SKM-1 treated with dmso at 0.1 percent for 144 hours (cell line): ENCODE measurements at regions not wholly inside any gene's neighbourhood (a gene's known extent, or its start where the extent isn't known, plus 50 kb on each side); places are given as distances from the start of the nearest gene placed in this dataset.

Source experiments
- DNase-seq: peaks from one replicate; lab custom pipeline; 2025; ENCODE audit not compliant: unreplicated experiment; lab: John Stamatoyannopoulos, UW

GRCh38 chr6:82072751-82073150, 174.8 kb downstream of the IBTK start:
- no peak for DNase-seq

DNA sequence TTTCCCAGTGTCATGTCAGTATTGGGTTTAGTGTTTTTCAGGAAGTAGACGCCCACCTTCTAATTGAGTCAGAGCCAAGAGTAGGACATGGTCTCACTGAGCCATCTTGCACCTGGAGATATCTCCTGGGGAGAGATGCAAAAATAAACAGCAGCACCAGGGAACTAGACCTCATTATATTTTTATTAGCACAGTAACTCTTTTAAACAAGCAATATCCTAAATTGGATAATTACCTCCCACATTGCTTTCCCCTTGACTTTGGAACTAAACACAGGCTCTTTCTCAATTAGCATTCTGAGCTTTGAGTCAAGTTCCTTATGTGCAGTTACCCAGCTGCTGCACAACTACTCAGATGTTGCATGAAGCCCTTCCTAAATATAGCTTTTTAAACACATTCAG, 175.4 kb downstream of the IBTK start:
- no peak for DNase-seq

DNA sequence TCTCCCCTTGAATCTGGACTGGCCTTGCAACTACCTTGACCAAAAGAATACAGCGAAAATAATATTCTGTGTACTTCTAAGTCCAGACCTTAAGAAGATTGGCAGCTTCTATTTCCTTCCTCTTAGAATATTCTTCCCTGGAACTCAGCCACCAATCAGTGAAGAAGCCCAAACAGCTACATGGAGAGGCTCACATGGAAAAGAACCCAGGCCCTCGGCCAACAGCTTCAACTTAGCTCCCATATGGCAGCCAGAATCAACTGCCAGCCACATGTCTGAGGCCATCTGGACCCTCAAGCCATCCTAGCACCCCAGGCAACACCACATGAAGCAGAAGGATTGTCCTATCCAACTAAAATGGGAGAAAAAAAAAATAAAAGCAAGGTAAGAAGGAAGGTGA, 178.8 kb downstream of the IBTK start:
- no peak for DNase-seq

- no peak for DNase-seq
Observed at GRCh38 chr6:82066991-82067411, 180.5 kb downstream of the IBTK start.

GRCh38 chr6:82066196-82066595, 181.3 kb downstream of the IBTK start:
- DNase-seq: no peak

DNA sequence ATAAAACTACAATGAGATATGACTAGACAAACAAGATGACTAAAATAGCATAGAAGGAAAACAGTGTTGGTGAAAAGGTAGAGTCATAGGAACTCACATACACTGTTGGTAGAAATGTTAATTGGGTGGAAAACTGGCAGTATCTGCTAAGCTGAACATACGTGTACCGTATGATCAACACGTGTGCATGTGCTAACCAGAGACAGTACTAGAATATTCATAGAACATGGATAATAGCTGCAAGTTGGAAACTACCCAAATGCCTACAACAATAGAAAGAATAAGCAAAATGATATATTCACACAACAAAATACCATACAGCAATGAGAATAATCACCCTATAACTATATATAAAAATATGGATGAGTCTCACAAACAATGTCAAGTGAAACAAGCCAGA, 184.0 kb downstream of the IBTK start:
- DNase-seq: no peak

DNA sequence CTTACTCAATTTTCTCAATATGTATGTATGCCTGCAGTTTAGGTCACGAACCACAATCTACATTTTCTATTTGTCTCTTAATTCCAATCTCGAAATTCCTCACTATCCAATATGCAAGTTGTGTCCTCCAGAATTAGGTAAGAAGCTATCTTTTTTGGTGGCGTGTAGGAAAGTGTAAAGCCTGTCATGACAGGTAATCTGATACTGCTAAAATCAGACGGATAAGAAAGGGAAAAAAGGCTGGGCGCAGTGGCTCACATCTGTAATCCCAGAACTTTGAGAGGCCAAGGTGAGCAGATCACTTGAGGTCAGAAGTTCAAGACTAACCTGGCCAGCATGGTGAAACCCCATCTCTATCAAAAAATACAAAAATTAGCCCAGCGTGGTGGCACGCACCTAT, 185.3 kb downstream of the IBTK start:
- DNase-seq: no peak

DNA sequence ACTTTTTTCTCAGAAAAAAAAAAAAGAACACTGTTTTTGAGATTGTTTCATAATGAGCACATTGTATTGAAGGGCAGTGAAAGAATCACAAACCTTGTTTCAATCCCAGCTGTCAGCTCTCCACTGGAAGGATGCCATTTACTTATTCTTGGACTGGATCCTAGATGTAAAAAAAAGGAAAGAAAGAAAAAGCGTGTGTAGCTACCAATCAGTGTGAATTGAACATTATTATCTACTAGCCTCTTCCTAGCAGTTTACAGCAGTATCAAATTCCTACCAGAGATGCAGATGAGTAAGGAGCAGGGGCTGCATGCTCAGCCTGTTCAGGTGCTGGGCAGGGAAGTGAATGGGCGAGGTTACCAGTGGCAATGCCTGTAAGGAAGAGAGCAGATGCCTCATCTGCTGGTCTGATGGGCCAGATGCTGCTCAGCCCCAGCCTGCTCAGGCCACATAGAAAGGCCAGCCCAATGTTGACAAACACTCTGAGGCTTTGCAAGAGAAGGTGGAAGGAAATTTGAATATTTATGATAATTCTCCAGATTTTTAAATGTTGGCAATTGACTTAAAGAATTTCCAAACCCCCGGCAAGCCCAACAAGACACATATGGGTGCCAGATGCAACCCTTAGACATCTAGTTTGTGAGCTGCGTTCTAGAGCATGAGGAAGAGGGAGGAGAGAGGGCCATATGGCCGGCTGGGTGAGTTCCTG, 189.5 kb downstream of the IBTK start:
- DNase-seq: no peak

DNA sequence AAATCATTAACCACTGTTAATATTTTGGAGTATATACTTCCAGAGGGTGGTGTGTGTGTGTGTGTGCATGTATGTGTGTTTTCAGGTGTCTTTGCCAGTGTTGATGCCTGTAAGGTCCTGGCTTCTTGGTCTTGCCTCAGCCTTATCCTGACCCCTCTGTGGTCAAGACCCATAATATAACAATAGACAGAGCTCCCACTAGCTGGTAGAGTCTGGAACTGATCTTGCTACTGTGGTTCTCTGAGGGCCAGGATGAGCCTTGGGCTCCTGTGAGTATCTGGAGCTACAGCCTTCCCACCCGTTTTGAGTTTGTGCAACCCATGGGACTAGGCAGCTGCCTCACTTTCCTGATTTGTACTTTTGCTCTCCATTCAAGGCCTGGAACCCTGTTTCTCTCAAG, 191.0 kb downstream of the IBTK start:
- DNase-seq: no peak

DNA sequence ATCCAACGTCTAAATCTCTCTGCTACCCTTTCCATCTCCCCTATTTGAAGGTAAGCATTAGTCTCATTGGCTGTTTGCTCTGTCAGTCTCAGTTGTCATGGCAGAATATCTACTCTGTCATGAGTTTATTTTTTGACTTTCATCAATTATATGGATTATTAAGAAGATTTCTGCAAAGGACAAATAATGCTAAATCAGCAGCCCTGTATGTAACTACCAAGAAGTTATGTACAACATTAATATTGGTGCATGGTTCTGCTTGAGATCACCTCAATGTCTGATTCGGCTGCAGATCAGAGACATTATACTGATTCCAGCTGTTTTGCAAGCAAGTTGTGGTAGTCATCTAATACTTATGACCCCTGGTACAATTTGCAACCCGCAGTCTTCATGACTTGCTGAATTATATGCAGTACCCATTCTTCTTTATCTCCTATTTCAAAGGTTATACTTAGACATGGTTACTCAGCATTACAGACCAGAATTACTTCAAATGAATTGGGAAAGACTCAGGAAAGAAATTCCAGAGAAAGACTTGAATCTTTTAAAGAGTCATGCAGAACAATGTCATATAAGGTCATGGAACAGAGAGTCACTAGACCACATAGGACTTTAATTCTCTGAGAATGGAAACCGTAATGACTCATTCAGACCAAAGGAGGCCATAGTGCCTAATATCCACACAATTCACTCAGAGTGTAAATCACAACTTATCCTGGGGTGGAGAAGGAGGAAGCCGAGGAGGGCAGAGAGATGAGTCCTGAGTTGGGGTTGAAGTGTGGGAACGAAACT, 201.4 kb downstream of the IBTK start:
- no peak for DNase-seq

DNA sequence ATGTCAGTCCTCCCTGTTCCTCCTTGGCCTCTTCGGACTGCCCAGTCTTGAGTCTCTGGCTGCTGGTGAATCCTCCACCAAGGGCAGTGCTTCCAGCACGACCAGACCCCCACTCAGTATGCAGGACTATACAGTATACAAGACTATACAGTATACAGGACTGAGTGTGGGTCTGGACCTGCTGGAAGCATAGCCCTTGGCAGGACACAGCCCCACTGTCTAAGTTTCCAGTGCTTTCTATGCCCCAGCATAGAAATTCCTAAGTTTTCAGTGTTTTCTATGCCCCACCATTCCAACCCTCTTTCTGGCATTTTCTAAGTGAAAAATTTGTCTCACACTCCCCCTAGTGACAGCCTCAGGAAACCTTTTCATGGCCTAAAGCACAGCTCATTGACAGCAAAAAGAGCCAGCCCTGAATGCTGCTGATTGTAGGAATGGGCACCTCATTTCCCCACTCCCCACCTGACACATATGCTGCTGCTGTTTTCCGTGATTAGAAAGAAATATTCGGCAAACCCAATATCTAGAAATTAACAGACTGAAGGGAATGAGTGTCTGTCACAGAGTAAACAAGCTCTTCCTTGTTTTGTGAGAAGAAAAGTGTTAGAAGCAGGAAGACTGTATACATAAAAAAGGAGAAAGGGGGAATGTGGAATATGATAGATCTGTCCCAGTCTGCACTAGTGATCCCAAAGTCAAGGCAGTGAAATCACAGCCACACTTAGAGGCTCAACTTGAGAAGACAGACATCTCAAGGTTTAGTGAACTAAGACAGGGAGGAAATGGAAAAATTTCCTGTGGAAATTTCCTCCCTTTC, 206.9 kb downstream of the IBTK start:
- peak; percentile 22 for DNase-seq

- no peak for DNase-seq
Observed at GRCh38 chr6:82038631-82039030, 208.9 kb downstream of the IBTK start.

GRCh38 chr6:82035526-82035925, 212.0 kb downstream of the IBTK start:
- no peak for DNase-seq

- DNase-seq: no peak
Observed at GRCh38 chr6:82033631-82034211, 213.8 kb downstream of the IBTK start.

GRCh38 chr6:82032444-82032843, 215.1 kb downstream of the IBTK start:
- no peak for DNase-seq

DNA sequence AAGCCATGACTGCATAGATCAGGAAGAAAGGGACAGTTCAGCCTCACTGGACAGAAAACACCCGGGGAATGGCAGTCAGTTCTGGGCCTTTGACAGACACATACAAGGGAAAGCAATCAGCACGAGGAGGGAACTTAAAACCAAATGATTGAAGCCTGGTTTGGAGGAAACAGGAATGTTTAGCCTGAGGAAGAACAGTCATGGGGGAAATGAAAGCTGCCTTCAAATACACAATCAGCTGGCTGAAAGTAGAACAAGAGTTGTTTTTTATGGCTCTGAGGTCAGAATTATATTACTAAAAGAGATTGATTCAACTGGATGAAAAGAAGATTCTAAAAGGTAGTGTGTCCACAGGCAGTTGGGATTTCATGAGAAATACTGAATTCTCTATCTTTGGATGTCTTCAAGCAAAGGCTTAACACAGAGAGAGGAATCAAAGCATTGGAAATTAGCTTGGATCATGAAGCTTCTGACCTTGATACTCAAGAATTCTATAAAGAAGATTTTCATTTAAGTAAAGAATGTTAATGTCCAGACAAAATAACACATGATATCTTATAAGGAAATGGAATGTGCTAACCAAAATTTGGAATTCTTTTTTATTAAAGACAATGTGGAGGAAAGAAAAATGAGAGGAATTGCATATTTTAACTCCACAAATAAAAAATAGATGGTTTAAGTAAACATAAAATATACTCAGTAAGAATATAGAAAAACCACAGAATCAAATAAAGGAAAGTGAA, 216.6 kb downstream of the IBTK start:
- no peak for DNase-seq

GRCh38 chr6:82030301-82030700, 217.2 kb downstream of the IBTK start:
- DNase-seq: no peak

- no peak for DNase-seq
Observed at GRCh38 chr6:82025271-82025670, 222.3 kb downstream of the IBTK start.

DNA sequence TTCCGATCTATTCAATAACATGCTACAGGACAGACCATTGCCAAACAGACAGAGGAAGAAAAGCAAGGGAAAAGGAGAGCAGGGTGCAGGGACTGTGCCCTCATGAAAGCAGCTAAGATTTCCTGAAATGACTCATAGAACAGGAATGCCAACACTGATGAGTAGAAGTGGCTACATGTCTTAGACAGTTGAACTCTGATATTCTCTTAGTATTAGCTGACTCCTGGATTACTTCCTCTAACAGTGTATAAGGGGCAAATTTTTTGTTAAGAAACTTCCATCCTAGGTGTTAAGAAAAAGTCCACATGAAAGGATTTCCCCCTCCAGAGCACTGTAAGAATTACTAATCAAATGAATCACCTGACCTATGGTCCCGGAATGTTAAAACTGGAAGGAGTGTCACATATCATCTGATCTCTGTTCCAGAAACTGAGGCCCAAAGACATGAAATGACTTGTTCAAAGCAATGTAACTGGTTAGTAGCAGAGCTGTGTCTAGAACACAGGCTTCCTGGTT, 224.9 kb downstream of the IBTK start:
- no peak for DNase-seq

DNA sequence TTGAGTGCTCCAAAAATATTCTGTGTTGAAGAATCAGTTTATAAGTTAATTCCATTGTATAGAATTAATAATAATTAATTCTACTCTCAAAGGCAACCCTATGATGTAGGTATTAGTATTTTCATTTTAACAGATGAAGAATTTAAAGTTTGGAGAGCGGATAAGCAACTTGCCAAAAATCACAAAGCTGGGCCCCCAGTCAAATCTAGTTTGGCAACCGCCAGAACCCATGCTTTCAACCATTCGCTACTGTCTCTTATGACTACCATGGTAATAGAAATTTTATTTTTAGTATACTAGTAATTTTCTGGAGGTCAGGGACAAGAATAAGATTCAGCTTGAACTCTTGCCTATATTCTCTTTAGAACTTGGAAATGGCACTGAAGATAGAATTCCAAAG, 229.8 kb downstream of the IBTK start:
- DNase-seq: no peak

- DNase-seq: no peak
Observed at GRCh38 chr6:82017288-82017687, 230.3 kb downstream of the IBTK start.
